H1 (cell line): ENCODE measurements at regions not wholly inside any gene's neighbourhood (a gene's known extent, or its start where the extent isn't known, plus 50 kb on each side); places are given as distances from the start of the nearest gene placed in this dataset.

Experiments used
- ATF2 ChIP-seq: IDR thresholded peaks from 2 replicates; pipeline ENCODE4 v1.6.1; 2012; ENCODE audit warnings: low read length, inconsistent platforms
- CBX8 ChIP-seq: fragments of 300-800, 300-1000 bp; sonication (generic); IDR thresholded peaks from 2 replicates; pipeline ENCODE4 v1.7.1; 2016; ENCODE audit warnings: low read depth, low read length, borderline replicate concordance
- EZH2 ChIP-seq: fragments of 200-600 bp; sonication (generic); IDR thresholded peaks from 2 replicates; pipeline ENCODE4 v1.7.1; 2012; ENCODE audit warnings: low read depth, mild to moderate bottlenecking, moderate library complexity, low read length, inconsistent platforms; ENCODE audit not compliant: severe bottlenecking

- TF ChIP-seq ATF2 (no peak), CBX8 (no peak), EZH2 (no peak)
These were observed 135.3 kb downstream of the NDUFA12 start (continued) for GRCh38 chr12:94868161-94868560.
